ENCODE measurements at regions not wholly inside any gene's neighbourhood (a gene's known extent, or its start where the extent isn't known, plus 50 kb on each side); places are given as distances from the start of the nearest gene placed in this dataset.
A peak's percentile ranks its signal among the peaks of the same experiment; 100 is the strongest.

- H3K9me3 ChIP-seq (ENCODE audit: control insufficient read depth in 1 of 2, low read length in 2 of 2): no peaks in the 10 kb centered on the region
- no peaks in the 10 kb centered on the region for H3K4me1 ChIP-seq (ENCODE audit: insufficient read depth, low read length)
- H3K4me3 ChIP-seq (ENCODE audit: low read length in 2 of 2): no peak overlapping the region
- Mint-ChIP-seq H3K4me1 (no peaks in the 10 kb centered on the region), H3K27me3 (peaks cover 2 to 6% of the 10 kb centered on the region in 2 donors), H3K36me3 (no peaks in the 10 kb centered on the region), H3K4me3 (no peak overlapping the region), H3K27ac (no peak overlapping the region), H3K9me3 (peaks cover 0 to 5% (median 0%) of the 10 kb centered on the region in 8 donors)
- no peak overlapping the region for H3K27ac ChIP-seq (ENCODE audit: low read depth, low read length)
- no peaks in the 10 kb centered on the region for H3K36me3 ChIP-seq (ENCODE audit: insufficient read depth, low read length)
- POLR2A ChIA-PET (ENCODE audit: partially characterized antibody): no interaction called here
- CTCF ChIA-PET (ENCODE audit: partially characterized antibody): no interaction called here
- H3K27me3 ChIP-seq (ENCODE audit: insufficient read depth, low read length): no peaks in the 10 kb centered on the region
- intact Hi-C loops (cut with micrococcal nuclease): no loop called here
- DNase-seq: no peak
Measured at GRCh38 chr15:86010398-86010797, 69.3 kb upstream of the AGBL1 start.

- intact Hi-C loops (cut with micrococcal nuclease): no loop called here
- Histone ChIP-seq H3K4me3 (ENCODE audit: low read length in 2 of 2) (no peak overlapping the region), H3K27ac (ENCODE audit: low read depth, low read length) (no peak overlapping the region), H3K27me3 (ENCODE audit: insufficient read depth, low read length) (no peaks in the 10 kb centered on the region), H3K36me3 (ENCODE audit: insufficient read depth, low read length) (no peaks in the 10 kb centered on the region), H3K4me1 (ENCODE audit: insufficient read depth, low read length) (no peaks in the 10 kb centered on the region), H3K9me3 (ENCODE audit: control insufficient read depth in 1 of 2, low read length in 2 of 2) (no peaks in the 10 kb centered on the region)
- no peaks in the 10 kb centered on the region for H3K4me1 Mint-ChIP-seq
- peaks cover 2 to 6% of the 10 kb centered on the region in 2 donors for H3K27me3 Mint-ChIP-seq
- no peak overlapping the region for H3K27ac Mint-ChIP-seq
- H3K36me3 Mint-ChIP-seq: no peaks in the 10 kb centered on the region
- H3K4me3 Mint-ChIP-seq: no peak overlapping the region
- peaks cover 0 to 5% (median 0%) of the 10 kb centered on the region in 8 donors for H3K9me3 Mint-ChIP-seq
- POLR2A ChIA-PET (ENCODE audit: partially characterized antibody): no interaction called here
- no peak for DNase-seq
- CTCF ChIA-PET (ENCODE audit: partially characterized antibody): no interaction called here
Measured at GRCh38 chr15:86010891-86011290, 68.8 kb upstream of the AGBL1 start.

GRCh38 chr15:86014016-86014415, 65.7 kb upstream of the AGBL1 start:
- H3K27ac Mint-ChIP-seq: no peak overlapping the region
- ChIA-PET POLR2A (ENCODE audit: partially characterized antibody) (no interaction called here), CTCF (ENCODE audit: partially characterized antibody) (no interaction called here)
- no peaks in the 10 kb centered on the region for H3K9me3 Mint-ChIP-seq
- H3K36me3 Mint-ChIP-seq: no peaks in the 10 kb centered on the region
- intact Hi-C loops (cut with micrococcal nuclease): no loop called here
- no peak overlapping the region for H3K4me3 Mint-ChIP-seq
- no peaks in the 10 kb centered on the region for H3K4me1 ChIP-seq (ENCODE audit: insufficient read depth, low read length)
- H3K27me3 Mint-ChIP-seq: peaks cover 0 to 4% of the 10 kb centered on the region in 2 donors
- no peak overlapping the region for H3K4me3 ChIP-seq (ENCODE audit: low read length in 2 of 2)
- H3K4me1 Mint-ChIP-seq: no peaks in the 10 kb centered on the region
- no peaks in the 10 kb centered on the region for H3K27me3 ChIP-seq (ENCODE audit: insufficient read depth, low read length)
- no peaks in the 10 kb centered on the region for H3K9me3 ChIP-seq (ENCODE audit: control insufficient read depth in 1 of 2, low read length in 2 of 2)
- DNase-seq: no peak
- no peak overlapping the region for H3K27ac ChIP-seq (ENCODE audit: low read depth, low read length)
- H3K36me3 ChIP-seq (ENCODE audit: insufficient read depth, low read length): no peaks in the 10 kb centered on the region

- Histone ChIP-seq H3K36me3 (ENCODE audit: insufficient read depth, low read length) (no peaks in the 10 kb centered on the region), H3K4me1 (ENCODE audit: insufficient read depth, low read length) (no peaks in the 10 kb centered on the region), H3K27ac (ENCODE audit: low read depth, low read length) (no peak overlapping the region), H3K27me3 (ENCODE audit: insufficient read depth, low read length) (no peaks in the 10 kb centered on the region), H3K4me3 (ENCODE audit: low read length in 2 of 2) (no peak overlapping the region), H3K9me3 (ENCODE audit: control insufficient read depth in 1 of 2, low read length in 2 of 2) (no peaks in the 10 kb centered on the region)
- no peaks in the 10 kb centered on the region for H3K4me1 Mint-ChIP-seq
- peaks cover 4 to 10% of the 10 kb centered on the region in 2 donors for H3K27me3 Mint-ChIP-seq
- H3K27ac Mint-ChIP-seq: no peak overlapping the region
- no peaks in the 10 kb centered on the region for H3K9me3 Mint-ChIP-seq
- ChIA-PET CTCF (ENCODE audit: partially characterized antibody) (no interaction called here), POLR2A (ENCODE audit: partially characterized antibody) (no interaction called here)
- intact Hi-C loops (cut with micrococcal nuclease): no loop called here
- no peaks in the 10 kb centered on the region for H3K36me3 Mint-ChIP-seq
- no peak for DNase-seq
- H3K4me3 Mint-ChIP-seq: no peak overlapping the region
Measured at GRCh38 chr15:86016750-86017149, 62.9 kb upstream of the AGBL1 start.

GRCh38 chr15:86018679-86019078, 61.0 kb upstream of the AGBL1 start:
- no peaks in the 10 kb centered on the region for H3K36me3 Mint-ChIP-seq
- Histone ChIP-seq H3K27ac (ENCODE audit: low read depth, low read length) (no peak overlapping the region), H3K9me3 (ENCODE audit: control insufficient read depth in 1 of 2, low read length in 2 of 2) (no peaks in the 10 kb centered on the region), H3K27me3 (ENCODE audit: insufficient read depth, low read length) (no peaks in the 10 kb centered on the region), H3K36me3 (ENCODE audit: insufficient read depth, low read length) (no peaks in the 10 kb centered on the region), H3K4me3 (ENCODE audit: low read length in 2 of 2) (no peak overlapping the region), H3K4me1 (ENCODE audit: insufficient read depth, low read length) (no peaks in the 10 kb centered on the region)
- no peak overlapping the region for H3K27ac Mint-ChIP-seq
- intact Hi-C loops (cut with micrococcal nuclease): no loop called here
- no peaks in the 10 kb centered on the region for H3K4me1 Mint-ChIP-seq
- no peak overlapping the region for H3K4me3 Mint-ChIP-seq
- no peaks in the 10 kb centered on the region for H3K9me3 Mint-ChIP-seq
- no peak for DNase-seq
- ChIA-PET CTCF (ENCODE audit: partially characterized antibody) (no interaction called here), POLR2A (ENCODE audit: partially characterized antibody) (no interaction called here)
- H3K27me3 Mint-ChIP-seq: peaks cover 11 to 15% of the 10 kb centered on the region in 2 donors

GRCh38 chr15:86021281-86022264, 58.1 kb upstream of the AGBL1 start:
- no peaks in the 10 kb centered on the region for H3K4me1 Mint-ChIP-seq
- Histone ChIP-seq H3K4me3 (ENCODE audit: low read length in 2 of 2) (no peak overlapping the region), H3K36me3 (ENCODE audit: insufficient read depth, low read length) (no peaks in the 10 kb centered on the region), H3K9me3 (ENCODE audit: control insufficient read depth in 1 of 2, low read length in 2 of 2) (no peaks in the 10 kb centered on the region), H3K27me3 (ENCODE audit: insufficient read depth, low read length) (no peaks in the 10 kb centered on the region), H3K27ac (ENCODE audit: low read depth, low read length) (no peak overlapping the region), H3K4me1 (ENCODE audit: insufficient read depth, low read length) (no peaks in the 10 kb centered on the region)
- H3K27ac Mint-ChIP-seq: peak overlapping the region in 1 of 7 donors; percentile 15
- no peaks in the 10 kb centered on the region for H3K36me3 Mint-ChIP-seq
- ChIA-PET POLR2A (ENCODE audit: partially characterized antibody) (no interaction called here), CTCF (ENCODE audit: partially characterized antibody) (no interaction called here)
- H3K4me3 Mint-ChIP-seq: no peak overlapping the region
- intact Hi-C loops (cut with micrococcal nuclease): no loop called here
- no peak for DNase-seq
- peaks cover 11 to 16% of the 10 kb centered on the region in 2 donors for H3K27me3 Mint-ChIP-seq
- peaks cover 0 to 1% (median 0%) of the 10 kb centered on the region in 8 donors for H3K9me3 Mint-ChIP-seq

GRCh38 chr15:86028961-86029360, 50.7 kb upstream of the AGBL1 start:
- no peaks in the 10 kb centered on the region for H3K4me1 Mint-ChIP-seq
- H3K4me3 Mint-ChIP-seq: no peak overlapping the region
- no peak overlapping the region for H3K27ac Mint-ChIP-seq
- Histone ChIP-seq H3K4me3 (ENCODE audit: low read length in 2 of 2) (no peak overlapping the region), H3K27me3 (ENCODE audit: insufficient read depth, low read length) (no peaks in the 10 kb centered on the region), H3K4me1 (ENCODE audit: insufficient read depth, low read length) (no peaks in the 10 kb centered on the region), H3K27ac (ENCODE audit: low read depth, low read length) (no peak overlapping the region), H3K36me3 (ENCODE audit: insufficient read depth, low read length) (no peaks in the 10 kb centered on the region), H3K9me3 (ENCODE audit: control insufficient read depth in 1 of 2, low read length in 2 of 2) (no peaks in the 10 kb centered on the region)
- intact Hi-C loops (cut with micrococcal nuclease): no loop called here
- peaks cover 0 to under 1% of the 10 kb centered on the region in 2 donors for H3K27me3 Mint-ChIP-seq
- DNase-seq: no peak
- no peaks in the 10 kb centered on the region for H3K9me3 Mint-ChIP-seq
- POLR2A ChIA-PET (ENCODE audit: partially characterized antibody): no interaction called here
- no peaks in the 10 kb centered on the region for H3K36me3 Mint-ChIP-seq
- CTCF ChIA-PET (ENCODE audit: partially characterized antibody): no interaction called here

All from CD4-positive, alpha-beta memory T cell (primary cell).